Testis (tissue), 2 donors: ENCODE measurements at regions not wholly inside any gene's neighbourhood (a gene's known extent, or its start where the extent isn't known, plus 50 kb on each side); places are given as distances from the start of the nearest gene placed in this dataset.

Source experiments
- POLR2A ChIP-seq: fragments of 450-650 bp; IDR thresholded peaks from one replicate; pipeline ENCODE4 v1.6.1; 2017; ENCODE audit warnings: antibody characterized with exemption, mild to moderate bottlenecking, moderate library complexity
- TF ChIP-seq, protein P1 (sequence below), 3 experiments: fragments of 450-650 bp in 2 of 3; fragments of 200-600 bp in 1 of 3; sonication (generic) in 1 of 3; IDR thresholded peaks; one replicate each; pipeline ENCODE4 v1.5.1; 2016 to 2019; ENCODE audit warnings: antibody characterized with exemption in 3 of 3, mild to moderate bottlenecking in 2 of 3, moderate library complexity in 1 of 3

GRCh38 chr7:19249281-19249680, 104.1 kb upstream of the FERD3L start:
- TF ChIP-seq, protein P1, sequence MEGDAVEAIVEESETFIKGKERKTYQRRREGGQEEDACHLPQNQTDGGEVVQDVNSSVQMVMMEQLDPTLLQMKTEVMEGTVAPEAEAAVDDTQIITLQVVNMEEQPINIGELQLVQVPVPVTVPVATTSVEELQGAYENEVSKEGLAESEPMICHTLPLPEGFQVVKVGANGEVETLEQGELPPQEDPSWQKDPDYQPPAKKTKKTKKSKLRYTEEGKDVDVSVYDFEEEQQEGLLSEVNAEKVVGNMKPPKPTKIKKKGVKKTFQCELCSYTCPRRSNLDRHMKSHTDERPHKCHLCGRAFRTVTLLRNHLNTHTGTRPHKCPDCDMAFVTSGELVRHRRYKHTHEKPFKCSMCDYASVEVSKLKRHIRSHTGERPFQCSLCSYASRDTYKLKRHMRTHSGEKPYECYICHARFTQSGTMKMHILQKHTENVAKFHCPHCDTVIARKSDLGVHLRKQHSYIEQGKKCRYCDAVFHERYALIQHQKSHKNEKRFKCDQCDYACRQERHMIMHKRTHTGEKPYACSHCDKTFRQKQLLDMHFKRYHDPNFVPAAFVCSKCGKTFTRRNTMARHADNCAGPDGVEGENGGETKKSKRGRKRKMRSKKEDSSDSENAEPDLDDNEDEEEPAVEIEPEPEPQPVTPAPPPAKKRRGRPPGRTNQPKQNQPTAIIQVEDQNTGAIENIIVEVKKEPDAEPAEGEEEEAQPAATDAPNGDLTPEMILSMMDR (IDR thresholded peaks at IDR 0.05), result no peak
- TF ChIP-seq POLR2A, result no peak
